ENCODE measurements at regions not wholly inside any gene's neighbourhood (a gene's known extent, or its start where the extent isn't known, plus 50 kb on each side); places are given as distances from the start of the nearest gene placed in this dataset.

GRCh38 chr11:13216019-13216710, 61.4 kb upstream of the BMAL1 start:
- TF ChIP-seq CTCF (IDR thresholded peaks at IDR 0.05) = no peak
- TF ChIP-seq POLR2A (IDR thresholded peaks at IDR 0.05) = no peak
